ENCODE measurements at regions not wholly inside any gene's neighbourhood (a gene's known extent, or its start where the extent isn't known, plus 50 kb on each side); places are given as distances from the start of the nearest gene placed in this dataset.

DNA sequence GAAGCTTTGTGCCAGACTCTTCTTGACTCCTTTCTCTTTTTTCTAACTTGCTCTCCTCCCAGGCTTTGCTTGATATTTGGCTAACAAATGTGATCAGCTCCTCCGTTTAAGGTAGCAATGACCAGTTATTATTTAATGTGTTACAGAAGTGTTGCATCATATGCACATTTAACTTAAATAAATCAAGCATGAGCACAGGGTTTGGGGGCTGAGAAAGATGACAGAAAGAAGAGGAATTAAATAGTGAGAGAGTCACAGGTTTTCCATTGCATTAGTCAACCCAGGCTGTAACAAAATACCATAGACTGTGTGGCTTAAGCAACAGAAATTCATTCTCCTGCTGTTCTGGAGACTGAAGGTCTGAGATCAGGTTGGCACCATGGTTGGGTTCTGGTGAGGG, 343.8 kb downstream of the RPRM start:
- TF ChIP-seq, protein P1, sequence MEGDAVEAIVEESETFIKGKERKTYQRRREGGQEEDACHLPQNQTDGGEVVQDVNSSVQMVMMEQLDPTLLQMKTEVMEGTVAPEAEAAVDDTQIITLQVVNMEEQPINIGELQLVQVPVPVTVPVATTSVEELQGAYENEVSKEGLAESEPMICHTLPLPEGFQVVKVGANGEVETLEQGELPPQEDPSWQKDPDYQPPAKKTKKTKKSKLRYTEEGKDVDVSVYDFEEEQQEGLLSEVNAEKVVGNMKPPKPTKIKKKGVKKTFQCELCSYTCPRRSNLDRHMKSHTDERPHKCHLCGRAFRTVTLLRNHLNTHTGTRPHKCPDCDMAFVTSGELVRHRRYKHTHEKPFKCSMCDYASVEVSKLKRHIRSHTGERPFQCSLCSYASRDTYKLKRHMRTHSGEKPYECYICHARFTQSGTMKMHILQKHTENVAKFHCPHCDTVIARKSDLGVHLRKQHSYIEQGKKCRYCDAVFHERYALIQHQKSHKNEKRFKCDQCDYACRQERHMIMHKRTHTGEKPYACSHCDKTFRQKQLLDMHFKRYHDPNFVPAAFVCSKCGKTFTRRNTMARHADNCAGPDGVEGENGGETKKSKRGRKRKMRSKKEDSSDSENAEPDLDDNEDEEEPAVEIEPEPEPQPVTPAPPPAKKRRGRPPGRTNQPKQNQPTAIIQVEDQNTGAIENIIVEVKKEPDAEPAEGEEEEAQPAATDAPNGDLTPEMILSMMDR (conservative IDR thresholded peaks at IDR 0.05 in 1 of 2, IDR thresholded peaks at IDR 0.05 in 1 of 2; ENCODE audit: low read depth in 1 of 2, low read length in 2 of 2), result no peak
- TF ChIP-seq EZH2 (IDR thresholded peaks at IDR 0.05; ENCODE audit: low read length, missing control alignments), result no peak

Measured in fibroblast of lung (primary cell).